RWPE1 (cell line): ENCODE measurements at regions not wholly inside any gene's neighbourhood (a gene's known extent, or its start where the extent isn't known, plus 50 kb on each side); places are given as distances from the start of the nearest gene placed in this dataset.

Source experiments
- CTCF ChIA-PET: fragments of 350-600 bp; sonication (Branson Sonifier 250); formaldehyde crosslinking; extraction: SDS; loops from one replicate; lab custom pipeline; 2021; lab: Yijun Ruan, JAX
- POLR2A ChIA-PET: fragments of 400-600 bp; formaldehyde crosslinking; extraction: SDS; loops from one replicate; lab custom pipeline; 2020; ENCODE audit warnings: antibody characterized with exemption; ENCODE audit not compliant: low non-redundant PET; lab: Yijun Ruan, JAX
- DNase-seq: peaks from one replicate; pipeline ENCODE4 v3.0.0; 2012; ENCODE audit warnings: low spot score
- H3K27ac ChIP-seq: fragments of 450-650 bp; 2 replicates; pipeline ENCODE4 v1.5.1; 2017
- CTCF ChIP-seq: fragments of 450-650 bp; conservative IDR thresholded peaks from 2 replicates; pipeline ENCODE4 v1.5.1; 2017; ENCODE audit warnings: low read depth, mild to moderate bottlenecking

- ChIA-PET POLR2A (no interaction called here), CTCF (no interaction called here)
- no peak overlapping the region for H3K27ac ChIP-seq
- TF ChIP-seq CTCF = no peak
- DNase-seq = no peak
Measured at GRCh38 chr15:25208735-25209134, 230.1 kb downstream of the UBE3A start.

- no peak for DNase-seq
Measured at GRCh38 chr15:25220834-25221233, 218.0 kb downstream of the UBE3A start.

GRCh38 chr15:25224396-25224795 lies 214.4 kb downstream of the UBE3A start:
- TF ChIP-seq CTCF = no peak
- H3K27ac ChIP-seq = no peak overlapping the region
- POLR2A ChIA-PET = no interaction called here
- CTCF ChIA-PET = no interaction called here
- no peak for DNase-seq

More at GRCh38 chr15:25220834-25221233, 218.0 kb downstream of the UBE3A start:
- ChIA-PET POLR2A (no interaction called here), CTCF (no interaction called here)
- no peak for TF ChIP-seq CTCF
- no peak overlapping the region for H3K27ac ChIP-seq

- DNase-seq = no peak
- POLR2A ChIA-PET = no interaction called here
- TF ChIP-seq CTCF = no peak
- CTCF ChIA-PET = interaction anchor here (0.5 kb wide), 1 partner anchor 395 kb away, joined by 6 read pairs; no protein-coding TSS in a partner anchor
- no peak overlapping the region for H3K27ac ChIP-seq
Measured at GRCh38 chr15:25226360-25226759, 212.5 kb downstream of the UBE3A start.

GRCh38 chr15:25228261-25228660 lies 210.6 kb downstream of the UBE3A start:
- H3K27ac ChIP-seq = no peak overlapping the region
- DNase-seq = no peak
- POLR2A ChIA-PET = no interaction called here
- CTCF ChIA-PET = no interaction called here
- TF ChIP-seq CTCF = no peak

- DNase-seq = no peak
- TF ChIP-seq CTCF = no peak
- POLR2A ChIA-PET = no interaction called here
- CTCF ChIA-PET = no interaction called here
- no peak overlapping the region for H3K27ac ChIP-seq
Measured at GRCh38 chr15:25230442-25230841, 208.4 kb downstream of the UBE3A start.
